T-helper 1 cell treated with Interleukin-12 subunit alpha and Interleukin-12 subunit beta and Interleukin-4 antibody, amounts not matched to agents 30 ng/mL and 1 ng/mL, for 36 hours (primary cell): ENCODE measurements at regions not wholly inside any gene's neighbourhood (a gene's known extent, or its start where the extent isn't known, plus 50 kb on each side); places are given as distances from the start of the nearest gene placed in this dataset.

Experiments
- intact Hi-C: fragments of 100-400 bp; cut with micrococcal nuclease; formaldehyde crosslinking; loops from one replicate; pipeline ENCODE4 v1.15.1; 2024

DNA sequence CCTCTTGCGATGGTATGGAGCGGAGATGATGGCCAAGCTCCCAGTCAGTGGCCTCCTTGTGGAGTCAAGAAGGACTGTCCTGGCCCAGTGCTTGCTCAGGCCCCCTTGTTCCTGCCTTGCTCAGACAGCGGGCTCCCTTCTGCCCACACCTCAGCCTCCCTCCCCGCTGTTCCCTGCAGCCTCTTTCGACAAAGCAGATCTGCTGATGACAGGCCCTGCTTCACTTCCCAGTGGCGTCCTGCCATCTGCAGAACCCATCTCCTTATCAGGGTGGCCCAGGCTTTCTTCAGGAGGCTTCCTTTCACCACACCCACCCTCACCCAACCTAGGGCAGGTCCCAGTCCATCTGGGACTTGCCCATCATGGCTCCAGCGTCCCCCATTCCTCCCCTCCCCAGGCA lies 80.0 kb downstream of the CLDN34 start:
- intact Hi-C loops, result no loop called here

DNA sequence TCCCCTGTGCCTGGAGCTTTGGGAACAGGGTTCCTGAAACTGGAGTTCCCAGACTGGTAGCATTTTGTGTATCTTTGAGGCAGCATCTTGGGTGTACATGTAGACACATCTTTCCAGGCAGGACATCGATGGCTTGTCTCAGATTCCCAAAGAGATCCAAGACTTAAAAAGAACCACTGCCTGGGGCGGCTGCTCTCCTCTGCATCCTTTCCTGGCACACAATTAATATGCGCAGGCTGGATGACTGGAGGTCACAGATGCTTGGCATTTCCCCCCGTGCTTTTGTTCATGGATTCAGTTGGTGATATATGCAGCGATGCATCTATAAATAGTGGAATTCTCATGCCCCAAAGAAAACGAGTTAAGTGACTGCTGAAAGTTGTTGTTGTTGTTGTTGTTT lies 80.5 kb downstream of the CLDN34 start:
- intact Hi-C loops, result no loop called here

- intact Hi-C loops, result no loop called here
Observed at GRCh38 chrX:10048076-10048475, 80.9 kb downstream of the CLDN34 start.

- intact Hi-C loops, result no loop called here
Observed at GRCh38 chrX:10048707-10049106, 81.5 kb downstream of the CLDN34 start.

DNA sequence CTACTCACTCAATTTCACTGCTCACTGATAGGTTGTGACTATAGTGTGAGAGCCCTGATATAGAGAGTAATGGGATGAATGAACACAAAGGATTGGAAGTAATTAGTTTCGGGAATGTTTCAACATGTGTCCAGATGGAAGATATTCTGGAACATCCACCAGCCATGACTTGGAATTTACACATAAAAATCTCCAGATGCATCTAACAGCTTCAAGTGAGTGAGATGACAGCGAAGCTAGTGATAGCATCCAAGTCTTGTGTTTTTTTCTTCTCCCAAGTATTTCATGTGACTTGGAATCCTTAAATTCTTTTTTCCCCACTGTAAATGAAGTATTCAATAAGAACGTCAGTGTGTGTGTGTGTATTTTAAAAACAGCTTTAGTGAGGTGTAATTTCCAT lies 82.1 kb downstream of the CLDN34 start:
- intact Hi-C loops, result no loop called here

DNA sequence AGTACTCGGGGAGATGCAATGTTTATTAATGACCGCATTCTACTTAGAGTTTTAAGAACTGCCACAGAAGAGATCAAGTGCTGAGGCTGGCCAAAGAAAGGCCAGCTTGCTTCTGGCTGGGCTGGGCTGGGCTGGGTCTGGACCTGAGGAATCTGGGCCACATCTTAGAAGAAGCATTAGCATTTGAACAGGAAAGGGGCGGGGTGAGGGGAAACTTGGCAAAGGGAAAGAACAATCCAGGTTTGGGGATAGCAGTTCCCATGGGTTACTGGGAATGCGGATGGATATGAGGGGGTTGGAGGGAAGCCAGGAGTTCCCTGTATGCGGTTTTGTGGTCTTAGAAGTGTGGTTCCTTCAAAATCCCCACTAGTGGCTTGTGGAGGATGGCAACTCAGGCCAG lies 83.3 kb downstream of the CLDN34 start:
- intact Hi-C loops, result no loop called here

GRCh38 chrX:10051866-10052480 lies 84.8 kb downstream of the CLDN34 start:
- intact Hi-C loops, result no loop called here

DNA sequence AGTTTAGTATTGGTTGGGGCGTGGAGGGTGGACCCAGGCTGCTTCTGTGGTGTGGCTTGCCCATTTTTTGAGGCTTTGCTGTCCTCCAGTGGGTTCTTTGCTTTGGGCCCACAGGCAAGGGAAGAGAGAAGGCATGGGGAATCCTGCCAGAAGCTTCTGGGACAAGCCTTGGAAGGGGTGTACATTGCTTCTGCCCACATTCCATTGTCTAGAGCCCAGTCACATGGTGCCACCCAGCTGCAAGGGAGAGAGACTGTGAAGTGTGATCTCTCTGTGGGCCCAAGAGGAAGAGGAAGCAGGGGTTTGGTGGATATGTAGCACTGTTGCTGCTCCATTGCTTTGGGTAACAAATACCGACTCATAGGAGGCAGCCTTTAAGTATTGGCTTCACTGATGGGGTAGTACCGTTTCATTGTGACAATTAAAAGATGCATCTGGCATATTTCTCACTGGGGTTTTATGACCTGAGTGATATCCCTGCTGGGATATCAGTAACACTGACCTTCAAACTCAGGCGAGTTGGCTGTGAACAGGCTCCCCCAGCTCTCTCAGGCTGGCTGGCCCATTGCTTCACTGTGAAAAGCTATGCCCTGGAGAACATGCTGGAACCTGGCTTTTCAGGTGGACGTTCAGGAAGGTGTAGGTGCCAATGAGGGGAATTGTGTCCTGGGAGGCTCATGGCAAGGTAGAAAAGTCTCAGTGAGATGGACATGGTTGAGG lies 85.9 kb downstream of the CLDN34 start:
- intact Hi-C loops, result no loop called here

- intact Hi-C loops, result no loop called here
Observed at GRCh38 chrX:10054396-10054795, 87.2 kb downstream of the CLDN34 start.

DNA sequence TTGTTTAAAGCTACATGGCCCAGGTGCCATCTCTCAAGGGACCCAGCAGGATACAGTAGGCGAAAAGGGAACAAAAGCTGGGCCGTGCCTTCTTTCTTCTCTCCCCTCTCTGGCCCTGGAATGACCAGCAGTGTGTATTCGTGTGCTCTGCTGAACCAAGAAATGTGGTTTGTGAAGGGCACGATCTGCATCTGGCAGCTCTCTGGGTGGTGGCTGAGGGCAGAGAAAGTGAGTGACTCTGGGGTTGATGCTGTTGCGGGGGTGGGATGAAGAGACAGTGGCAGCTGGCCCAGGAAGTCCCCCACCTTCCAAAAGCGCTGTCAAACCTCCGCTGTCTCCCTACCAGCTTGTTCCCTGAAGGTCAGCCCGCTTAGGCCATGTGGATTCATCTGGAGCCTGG lies 88.3 kb downstream of the CLDN34 start:
- intact Hi-C loops, result no loop called here

GRCh38 chrX:10062352-10062751 lies 94.4 kb upstream of the CLCN4 start:
- intact Hi-C loops, result no loop called here

DNA sequence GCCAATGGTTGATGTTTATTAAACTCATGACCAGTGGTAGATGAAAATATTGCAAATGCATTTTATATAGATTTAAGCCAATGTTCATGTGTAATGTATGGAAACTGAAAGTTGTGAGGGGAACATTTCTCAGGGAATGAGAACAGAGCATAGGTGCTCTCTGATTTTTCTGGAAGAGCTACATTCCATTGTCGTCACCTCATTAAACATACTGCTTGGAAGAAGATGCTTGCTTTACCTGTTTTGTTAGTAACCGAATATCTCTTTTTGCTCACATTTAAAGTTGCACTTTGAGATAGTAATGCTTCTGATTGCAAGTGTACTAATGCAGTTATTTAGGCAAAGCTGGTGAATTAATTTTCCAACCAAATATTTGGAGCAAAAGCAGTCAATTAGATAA lies 93.8 kb upstream of the CLCN4 start:
- intact Hi-C loops, result no loop called here

DNA sequence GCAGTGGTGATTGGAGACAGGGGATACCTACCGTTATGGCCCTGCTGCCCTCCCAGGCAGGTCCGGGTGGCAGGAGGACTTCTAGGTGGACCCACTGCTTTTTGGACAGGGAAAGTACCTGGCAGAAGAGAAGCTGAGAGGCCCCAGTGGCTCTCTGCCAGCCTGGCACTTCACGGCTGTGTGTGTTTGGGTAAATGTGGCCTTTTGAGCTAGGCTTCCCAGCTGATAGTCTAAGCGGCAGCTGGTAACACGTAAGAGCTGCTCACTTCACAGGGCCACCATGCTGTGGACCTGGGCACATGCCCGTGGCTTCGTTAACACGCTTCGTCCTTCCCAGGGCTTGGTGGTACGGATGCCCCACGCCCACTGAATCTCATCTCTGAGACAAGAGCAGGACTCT lies 92.0 kb upstream of the CLCN4 start:
- intact Hi-C loops, result no loop called here

- intact Hi-C loops, result no loop called here
Observed at GRCh38 chrX:10070714-10071436, 85.9 kb upstream of the CLCN4 start.

DNA sequence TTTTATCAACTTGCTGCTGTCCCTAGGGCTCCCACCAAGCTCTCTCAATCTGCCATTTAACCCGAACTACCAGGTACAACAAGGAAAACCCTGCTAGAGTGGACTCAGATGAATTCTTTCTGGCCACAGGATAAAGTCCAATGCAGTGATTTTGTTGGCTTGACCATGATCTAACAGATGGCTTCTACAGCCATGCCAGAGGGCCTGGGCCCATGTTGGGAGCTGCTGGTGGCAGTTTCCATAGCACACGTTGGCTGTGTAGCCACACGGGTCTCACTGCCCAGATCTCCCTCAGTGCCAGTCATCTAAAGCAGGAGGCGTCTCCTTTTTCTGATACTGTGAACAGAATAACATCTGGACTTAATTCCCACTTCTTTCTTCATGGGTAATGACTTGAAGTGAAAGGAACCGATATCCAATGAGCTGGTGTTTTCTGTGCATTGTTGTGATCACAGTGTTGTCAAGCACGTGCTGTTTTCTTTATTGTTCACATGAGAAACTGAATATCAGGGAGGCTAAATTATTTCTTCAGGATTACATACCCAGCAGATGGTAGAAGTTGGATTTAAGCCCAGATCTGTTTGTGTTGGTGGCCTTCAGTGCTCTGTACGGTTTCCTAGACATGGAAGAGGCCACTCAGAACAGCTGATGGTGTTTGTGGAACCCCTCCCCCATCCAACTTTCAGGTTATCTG lies 85.2 kb upstream of the CLCN4 start:
- intact Hi-C loops, result no loop called here

- intact Hi-C loops, result no loop called here
Observed at GRCh38 chrX:10072786-10073568, 83.8 kb upstream of the CLCN4 start.

- intact Hi-C loops, result no loop called here
Observed at GRCh38 chrX:10073671-10074070, 83.1 kb upstream of the CLCN4 start.

DNA sequence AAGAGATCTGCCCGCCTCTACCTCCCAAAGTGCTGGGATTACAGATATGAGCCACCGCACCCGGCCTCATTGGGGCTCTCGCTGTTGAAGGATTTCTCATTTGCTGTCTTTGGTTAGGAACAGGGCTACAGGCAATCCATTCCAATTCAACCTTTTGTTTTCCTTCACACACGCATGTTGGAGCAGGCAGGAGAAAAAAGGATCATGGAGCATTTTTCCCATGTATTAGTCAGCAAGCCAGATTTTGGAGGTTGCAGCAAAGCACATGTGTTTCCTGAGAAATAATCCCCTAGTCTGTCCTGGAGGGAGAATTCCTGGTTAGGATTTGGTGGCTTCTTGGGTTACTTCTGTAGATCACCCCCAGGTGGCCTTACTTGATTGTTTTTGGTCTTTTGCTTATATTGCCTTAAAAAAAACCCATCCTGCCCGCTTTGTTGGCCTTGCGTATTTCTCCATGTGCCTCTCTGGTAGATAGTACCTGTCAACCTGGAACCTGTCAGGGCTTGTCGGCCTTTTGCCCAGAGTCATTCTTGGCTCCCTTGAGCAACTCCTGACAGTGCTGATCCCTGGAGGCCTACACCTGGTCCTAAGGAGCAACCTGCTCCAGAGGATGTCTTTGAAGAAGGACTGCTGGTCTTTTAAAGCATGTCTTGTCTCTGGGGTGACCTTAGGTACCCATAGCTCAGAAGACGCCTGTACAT lies 82.4 kb upstream of the CLCN4 start:
- intact Hi-C loops, result no loop called here

DNA sequence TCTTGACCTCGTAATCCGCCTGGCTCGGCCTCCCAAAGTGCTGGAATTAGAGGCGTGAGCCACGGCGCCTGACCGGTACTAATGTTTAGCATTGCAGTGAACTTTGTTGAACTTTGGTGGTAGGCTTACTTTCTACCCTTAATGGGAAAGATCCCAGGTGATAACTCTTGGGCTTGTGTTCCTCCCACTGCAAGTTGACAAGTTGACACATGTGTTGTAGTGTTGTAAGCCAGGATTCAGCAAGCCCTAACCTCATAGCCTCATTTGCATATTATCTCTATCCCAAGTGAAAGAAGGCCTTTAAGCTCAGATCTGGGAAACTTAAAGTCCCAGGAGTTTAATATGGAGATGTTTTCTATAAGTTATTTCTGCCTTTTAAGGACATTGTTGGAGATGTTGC lies 80.0 kb upstream of the CLCN4 start:
- intact Hi-C loops, result no loop called here

DNA sequence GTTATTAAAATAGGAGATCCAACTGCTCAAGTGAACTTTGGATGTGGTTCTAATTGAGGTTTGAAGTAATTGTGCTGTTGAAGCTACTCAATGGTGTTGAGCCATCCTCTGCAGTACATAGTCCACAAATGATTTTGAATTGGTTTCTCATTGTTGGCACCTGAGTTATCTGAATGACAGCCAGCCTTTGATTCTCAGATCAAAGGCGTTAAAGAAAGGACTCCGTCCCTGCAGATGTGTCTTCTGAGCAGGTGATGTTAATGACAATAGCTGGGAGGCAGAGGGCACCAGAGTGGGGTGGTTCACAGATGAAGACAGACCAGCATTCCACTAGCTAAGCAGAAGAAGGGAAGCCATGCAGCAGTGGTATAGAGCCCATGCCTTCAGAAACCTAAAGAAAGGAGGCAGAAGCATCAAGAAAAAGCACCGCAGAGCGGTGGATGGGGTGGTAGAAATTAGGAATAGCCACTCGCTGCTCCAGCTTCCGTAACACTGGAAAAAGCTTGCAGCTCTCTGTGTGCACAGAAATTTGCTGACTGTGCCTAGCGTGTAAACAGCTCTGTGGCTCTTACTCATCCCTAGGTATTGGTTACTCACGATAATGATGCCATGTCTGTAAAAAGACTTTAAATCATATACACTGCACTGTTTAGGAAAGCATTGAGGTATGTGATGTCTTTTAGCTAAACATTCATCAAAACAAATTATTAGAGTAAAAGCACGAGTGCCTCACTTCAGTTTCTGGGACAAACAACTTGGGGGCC lies 79.2 kb upstream of the CLCN4 start:
- intact Hi-C loops, result no loop called here
